ENCODE measurements at regions not wholly inside any gene's neighbourhood (a gene's known extent, or its start where the extent isn't known, plus 50 kb on each side); places are given as distances from the start of the nearest gene placed in this dataset.

DNA sequence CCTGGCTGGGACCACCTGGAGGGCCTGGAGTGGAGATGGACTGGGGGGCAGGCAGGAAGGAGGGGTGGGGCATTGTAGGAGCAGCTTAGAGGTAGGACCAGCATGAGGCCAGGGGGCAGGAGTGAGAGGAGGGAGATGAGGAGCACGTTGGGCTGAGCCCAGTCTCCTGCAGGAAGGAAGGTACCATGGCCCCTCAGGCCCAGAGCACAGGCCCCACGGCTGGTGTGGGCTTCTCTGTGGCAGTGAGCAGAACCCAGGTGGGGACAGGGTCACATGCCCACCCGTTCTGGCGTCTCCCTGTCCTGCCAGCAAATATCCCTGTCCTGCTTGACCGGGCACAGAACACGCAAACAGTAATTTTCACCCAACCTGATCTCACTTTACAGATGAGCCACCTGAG, 141.8 kb downstream of the ENGASE start:
- Histone ChIP-seq H2AFZ (ENCODE audit: low read length) (no peak overlapping the region), H3F3A (ENCODE audit: low read depth) (no peaks in the 10 kb centered on the region), H3K79me2 (ENCODE audit: insufficient read depth, low read length) (no peaks in the 10 kb centered on the region), H3K4me3 (ENCODE audit: low read length, poor library complexity, severe bottlenecking) (no peak overlapping the region), H3K36me3 (ENCODE audit: insufficient read depth, low read length) (no peaks in the 10 kb centered on the region), H4K20me1 (ENCODE audit: insufficient read depth, low read length, poor library complexity, severe bottlenecking) (no peaks in the 10 kb centered on the region), H3K4me2 (ENCODE audit: low read depth, low read length, poor library complexity, severe bottlenecking) (no peak overlapping the region), H3K9me3 (ENCODE audit: insufficient read depth, low read depth, low read length) (no peaks in the 10 kb centered on the region), H3K27me3 (ENCODE audit: insufficient read depth, low read length, poor library complexity, severe bottlenecking) (no peaks in the 10 kb centered on the region), H3K9me2 (replicated peaks; ENCODE audit: low read depth, low read length) (no peaks in the 10 kb centered on the region), H3K9ac (ENCODE audit: low read depth, low read length, poor library complexity, severe bottlenecking) (no peak overlapping the region), H3K4me1 (ENCODE audit: insufficient read depth, low read length, poor library complexity, severe bottlenecking) (no peaks in the 10 kb centered on the region)
- TF ChIP-seq CTCF (conservative IDR thresholded peaks at IDR 0.05; ENCODE audit: low read length) (no peak), EZH2phosphoT487 (IDR thresholded peaks at IDR 0.05; ENCODE audit: borderline replicate concordance) (no peak)

DNA sequence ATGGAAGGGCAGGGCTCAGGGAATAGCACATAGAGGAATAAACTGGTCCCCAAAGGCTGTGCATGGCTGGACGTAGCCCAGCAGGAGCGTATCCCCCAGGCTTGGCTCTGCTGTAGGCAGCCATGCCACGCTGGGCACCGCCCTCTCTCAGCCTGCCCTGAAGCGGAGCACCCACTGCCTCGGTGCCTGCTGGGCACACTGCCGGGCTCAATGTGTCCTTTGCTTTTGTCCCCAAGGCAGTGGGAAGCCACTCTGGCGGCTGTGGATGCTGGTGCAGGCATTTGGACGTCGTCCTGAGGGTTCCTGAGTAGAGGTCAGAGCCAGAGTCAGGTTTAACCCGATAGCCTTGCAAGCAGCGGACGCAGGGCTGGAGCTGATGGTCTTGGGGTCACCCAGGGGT, 141.0 kb downstream of the ENGASE start:
- no peaks in the 10 kb centered on the region for H3K27me3 ChIP-seq (ENCODE audit: insufficient read depth, low read length, poor library complexity, severe bottlenecking)
- H3K9ac ChIP-seq (ENCODE audit: low read depth, low read length, poor library complexity, severe bottlenecking) = no peak overlapping the region
- H3K4me3 ChIP-seq (ENCODE audit: low read length, poor library complexity, severe bottlenecking) = no peak overlapping the region
- no peaks in the 10 kb centered on the region for H3K9me3 ChIP-seq (ENCODE audit: insufficient read depth, low read depth, low read length)
- no peak overlapping the region for H3K4me2 ChIP-seq (ENCODE audit: low read depth, low read length, poor library complexity, severe bottlenecking)
- H3K36me3 ChIP-seq (ENCODE audit: insufficient read depth, low read length) = no peaks in the 10 kb centered on the region
- no peaks in the 10 kb centered on the region for H3K9me2 ChIP-seq (replicated peaks; ENCODE audit: low read depth, low read length)
- H3F3A ChIP-seq (ENCODE audit: low read depth) = no peaks in the 10 kb centered on the region
- H3K79me2 ChIP-seq (ENCODE audit: insufficient read depth, low read length) = no peaks in the 10 kb centered on the region
- H4K20me1 ChIP-seq (ENCODE audit: insufficient read depth, low read length, poor library complexity, severe bottlenecking) = no peaks in the 10 kb centered on the region
- TF ChIP-seq CTCF (conservative IDR thresholded peaks at IDR 0.05; ENCODE audit: low read length) = no peak
- no peak for TF ChIP-seq EZH2phosphoT487 (IDR thresholded peaks at IDR 0.05; ENCODE audit: borderline replicate concordance)
- H2AFZ ChIP-seq (ENCODE audit: low read length) = no peak overlapping the region
- no peaks in the 10 kb centered on the region for H3K4me1 ChIP-seq (ENCODE audit: insufficient read depth, low read length, poor library complexity, severe bottlenecking)

- no peak for TF ChIP-seq CTCF (conservative IDR thresholded peaks at IDR 0.05; ENCODE audit: low read length)
- TF ChIP-seq EZH2phosphoT487 (IDR thresholded peaks at IDR 0.05; ENCODE audit: borderline replicate concordance) = no peak
- H3K4me3 ChIP-seq (ENCODE audit: low read length, poor library complexity, severe bottlenecking) = no peak overlapping the region
- no peaks in the 10 kb centered on the region for H4K20me1 ChIP-seq (ENCODE audit: insufficient read depth, low read length, poor library complexity, severe bottlenecking)
- no peaks in the 10 kb centered on the region for H3K79me2 ChIP-seq (ENCODE audit: insufficient read depth, low read length)
- H3K9me3 ChIP-seq (ENCODE audit: insufficient read depth, low read depth, low read length) = no peaks in the 10 kb centered on the region
- no peaks in the 10 kb centered on the region for H3F3A ChIP-seq (ENCODE audit: low read depth)
- H3K4me1 ChIP-seq (ENCODE audit: insufficient read depth, low read length, poor library complexity, severe bottlenecking) = no peaks in the 10 kb centered on the region
- no peaks in the 10 kb centered on the region for H3K27me3 ChIP-seq (ENCODE audit: insufficient read depth, low read length, poor library complexity, severe bottlenecking)
- H3K9ac ChIP-seq (ENCODE audit: low read depth, low read length, poor library complexity, severe bottlenecking) = no peak overlapping the region
- no peaks in the 10 kb centered on the region for H3K36me3 ChIP-seq (ENCODE audit: insufficient read depth, low read length)
- H3K9me2 ChIP-seq (replicated peaks; ENCODE audit: low read depth, low read length) = no peaks in the 10 kb centered on the region
- no peak overlapping the region for H3K4me2 ChIP-seq (ENCODE audit: low read depth, low read length, poor library complexity, severe bottlenecking)
- no peak overlapping the region for H2AFZ ChIP-seq (ENCODE audit: low read length)
Observed at GRCh38 chr17:79214940-79215604, 140.4 kb downstream of the ENGASE start.
